HEK293 (cell line): ENCODE measurements at regions not wholly inside any gene's neighbourhood (a gene's known extent, or its start where the extent isn't known, plus 50 kb on each side); places are given as distances from the start of the nearest gene placed in this dataset.

ENCODE experiments used
- CTCF ChIA-PET: fragments of 350-600 bp; formaldehyde crosslinking; extraction: SDS; loops from one replicate; lab custom pipeline; 2021; ENCODE audit warnings: antibody characterized with exemption; lab: Yijun Ruan, JAX
- POLR2A ChIA-PET: fragments of 300-600 bp; formaldehyde crosslinking; extraction: SDS; loops from one replicate; lab custom pipeline; 2020; ENCODE audit warnings: antibody characterized with exemption, inconsistent platforms; lab: Yijun Ruan, JAX
- H3K27ac ChIP-seq: fragments of 200-500 bp; sonication (Bioruptor generic); 2 replicates; pipeline ENCODE4 v1.5.1; 2014; ENCODE audit warnings: low read depth, low read length, control low read depth, inconsistent platforms; ENCODE audit errors: extremely low read depth
- H3K36me3 ChIP-seq, 2 experiments: fragments of 200-500 bp in 1 of 2; sonication (Bioruptor generic) in 1 of 2; 1 replicate in 1 of 2; 2 replicates in 1 of 2; pipeline ENCODE4 v1.5.1; 2014 to 2017; ENCODE audit warnings: inconsistent platforms in 2 of 2, low read length in 2 of 2; ENCODE audit not compliant: control insufficient read depth in 2 of 2, insufficient read depth in 1 of 2
- H3K4me1 ChIP-seq: fragments of 200-500 bp; sonication (Bioruptor generic); 2 replicates; pipeline ENCODE4 v1.5.1; 2014; ENCODE audit warnings: mild to moderate bottlenecking, low read length, inconsistent platforms; ENCODE audit not compliant: control insufficient read depth, insufficient read depth
- H3K4me3 ChIP-seq: 2 replicates; pipeline ENCODE4 v1.5.1; 2011; ENCODE audit warnings: low read depth, mild to moderate bottlenecking, control low read depth, low read length, moderate library complexity
- H3K9me3 ChIP-seq: fragments of 200-500 bp; sonication (Bioruptor generic); 2 replicates; pipeline ENCODE4 v1.5.1; 2014; ENCODE audit warnings: low read depth, low read length, inconsistent platforms; ENCODE audit not compliant: control insufficient read depth, insufficient read depth
- BCL6B ChIP-seq: fragments of 450-650 bp; formaldehyde crosslinking; IDR thresholded peaks from 2 replicates; pipeline ENCODE4 v1.5.1; 2017; ENCODE audit warnings: missing biosample characterization, missing genetic modification characterization
- KLF16 ChIP-seq: fragments of 450-650 bp; formaldehyde crosslinking; IDR thresholded peaks from 2 replicates; pipeline ENCODE4 v1.5.1; 2017; ENCODE audit warnings: missing biosample characterization, missing genetic modification characterization
- PRDM2 ChIP-seq: fragments of 450-650 bp; formaldehyde crosslinking; IDR thresholded peaks from 2 replicates; pipeline ENCODE4 v1.5.1; 2016; ENCODE audit warnings: missing biosample characterization, missing genetic modification characterization, borderline replicate concordance
- ZBTB44 ChIP-seq: fragments of 450-650 bp; IDR thresholded peaks from 2 replicates; pipeline ENCODE4 v1.5.1; 2018; ENCODE audit warnings: missing biosample characterization, mild to moderate bottlenecking, missing genetic modification characterization
- ZNF138 ChIP-seq: fragments of 450-650 bp; formaldehyde crosslinking; IDR thresholded peaks from 2 replicates; pipeline ENCODE4 v1.5.1; 2016; ENCODE audit warnings: missing biosample characterization, missing genetic modification characterization, borderline replicate concordance
- ZNF292 ChIP-seq: fragments of 450-650 bp; formaldehyde crosslinking; IDR thresholded peaks from 2 replicates; pipeline ENCODE4 v1.5.1; 2016; ENCODE audit warnings: low read depth, missing biosample characterization, missing genetic modification characterization, borderline replicate concordance
- ZNF324 ChIP-seq: fragments of 450-650 bp; formaldehyde crosslinking; IDR thresholded peaks from 2 replicates; pipeline ENCODE4 v1.5.1; 2016; ENCODE audit warnings: missing biosample characterization, missing genetic modification characterization
- ZNF394 ChIP-seq: fragments of 450-650 bp; formaldehyde crosslinking; IDR thresholded peaks from 2 replicates; pipeline ENCODE4 v1.5.1; 2016; ENCODE audit warnings: missing biosample characterization, missing genetic modification characterization, mild to moderate bottlenecking, moderate library complexity, borderline replicate concordance
- ZNF416 ChIP-seq: fragments of 450-650 bp; formaldehyde crosslinking; IDR thresholded peaks from 2 replicates; pipeline ENCODE4 v1.5.1; 2016; ENCODE audit warnings: missing biosample characterization, missing genetic modification characterization
- ZNF449 ChIP-seq: fragments of 450-650 bp; formaldehyde crosslinking; IDR thresholded peaks from 2 replicates; pipeline ENCODE4 v1.5.1; 2017; ENCODE audit warnings: missing biosample characterization, mild to moderate bottlenecking, missing genetic modification characterization, moderate library complexity
- ZNF530 ChIP-seq: fragments of 450-650 bp; formaldehyde crosslinking; IDR thresholded peaks from 2 replicates; pipeline ENCODE4 v1.5.1; 2016; ENCODE audit warnings: low read depth, missing biosample characterization, missing genetic modification characterization
- ZSCAN4 ChIP-seq: fragments of 450-650 bp; formaldehyde crosslinking; IDR thresholded peaks from 2 replicates; pipeline ENCODE4 v1.5.1; 2017; ENCODE audit warnings: missing biosample characterization, missing genetic modification characterization

- ChIA-PET POLR2A (no interaction called here), CTCF (interaction anchor here (0.5 kb wide), 1 partner anchor 188 kb away, joined by 3 read pairs; no protein-coding TSS in a partner anchor)
- Histone ChIP-seq H3K27ac (no peak overlapping the region), H3K4me1 (no peaks in the 10 kb centered on the region), H3K36me3 (no peaks in the 10 kb centered on the region), H3K4me3 (no peak overlapping the region)
- TF ChIP-seq ZNF138 (tag by site-specific recombination): no peak
- TF ChIP-seq ZBTB44 (tag by site-specific recombination): no peak
- TF ChIP-seq, all 188 proteins: peak for 0
- H3K9me3 ChIP-seq: no peaks in the 10 kb centered on the region
Measured at GRCh38 chr14:55893705-55894104, 224.5 kb upstream of the PELI2 start.

- 0 out of 2 replicates have a peak, but pooled peaks have one; percentile 17 for TF ChIP-seq ZSCAN4
- no peak for TF ChIP-seq PRDM2
- H3K4me3 ChIP-seq: no peak overlapping the region
- H3K4me1 ChIP-seq: no peaks in the 10 kb centered on the region
- POLR2A ChIA-PET: no interaction called here
- no peak overlapping the region for H3K27ac ChIP-seq
- no peaks in the 10 kb centered on the region for H3K9me3 ChIP-seq
- no peaks in the 10 kb centered on the region for H3K36me3 ChIP-seq
- CTCF ChIA-PET: no interaction called here
Measured at GRCh38 chr14:55897031-55897430, 221.2 kb upstream of the PELI2 start.

- H3K4me3 ChIP-seq: no peak overlapping the region
- no peaks in the 10 kb centered on the region for H3K9me3 ChIP-seq
- H3K36me3 ChIP-seq: no peaks in the 10 kb centered on the region
- CTCF ChIA-PET: interaction anchor here (0.6 kb wide), 1 partner anchor 284 kb away, joined by 4 read pairs; no protein-coding TSS in a partner anchor
- H3K27ac ChIP-seq: no peak overlapping the region
- TF ChIP-seq ZNF292 (tag by site-specific recombination) (no peak), ZNF324 (tag by site-specific recombination) (no peak), ZNF449 (no peak), ZNF394 (no peak), ZNF530 (no peak), KLF16 (tag by site-specific recombination) (no peak), BCL6B (no peak), ZNF416 (no peak)
- no peaks in the 10 kb centered on the region for H3K4me1 ChIP-seq
- POLR2A ChIA-PET: no interaction called here
Measured at GRCh38 chr14:55898938-55899337, 219.3 kb upstream of the PELI2 start.
